GM23338 (cell line): ENCODE measurements at regions not wholly inside any gene's neighbourhood (a gene's known extent, or its start where the extent isn't known, plus 50 kb on each side); places are given as distances from the start of the nearest gene placed in this dataset.

Experiments used
- ATAC-seq: fragments of 200-7000 bp; cut with Tn5 transposase; 3 replicates; pipeline ENCODE4 v1.9.1; 2020
- DNase-seq: peaks from one replicate; pipeline ENCODE4 v3.0.0-alpha.2; 2015; ENCODE audit warnings: low spot score
- H2AFZ ChIP-seq: fragments of 200-600 bp; sonication (generic); 2 replicates; pipeline ENCODE4 v1.8.0; 2016; ENCODE audit warnings: antibody characterized with exemption, mild to moderate bottlenecking, moderate library complexity
- H3F3A ChIP-seq: fragments of 200-600 bp; sonication (generic); replicated peaks from 2 replicates; pipeline ENCODE4 v1.8.0; 2017; ENCODE audit warnings: antibody characterized with exemption, mixed run types, low read depth
- H3K27ac ChIP-seq: fragments of 200-600 bp; sonication (generic); 2 replicates; pipeline ENCODE4 v1.6.1; 2016; ENCODE audit warnings: low read depth
- H3K27me3 ChIP-seq: fragments of 200-600 bp; sonication (generic); 2 replicates; pipeline ENCODE4 v1.8.0; 2016; ENCODE audit warnings: mild to moderate bottlenecking, mixed run types, moderate library complexity; ENCODE audit not compliant: insufficient read depth
- H3K36me3 ChIP-seq: fragments of 200-600 bp; sonication (generic); 2 replicates; pipeline ENCODE4 v1.8.0; 2016; ENCODE audit warnings: mild to moderate bottlenecking; ENCODE audit not compliant: insufficient read depth
- H3K4me1 ChIP-seq: fragments of 200-600 bp; sonication (generic); 2 replicates; pipeline ENCODE4 v1.8.0; 2016; ENCODE audit warnings: mild to moderate bottlenecking, moderate library complexity; ENCODE audit not compliant: insufficient read depth
- H3K4me2 ChIP-seq: fragments of 200-600 bp; sonication (generic); 2 replicates; pipeline ENCODE4 v1.7.1; 2017; ENCODE audit warnings: mixed run types
- H3K4me3 ChIP-seq: fragments of 200-600 bp; sonication (generic); 2 replicates; pipeline ENCODE4 v1.6.1; 2016; ENCODE audit warnings: mixed run types
- H3K79me2 ChIP-seq: fragments of 200-600 bp; sonication (generic); replicated peaks from 2 replicates; pipeline ENCODE4 v1.8.0; 2017; ENCODE audit warnings: mild to moderate bottlenecking; ENCODE audit not compliant: insufficient read depth
- H3K9me2 ChIP-seq: fragments of 200-600 bp; sonication (generic); 2 replicates; pipeline ENCODE4 v1.8.0; 2017; ENCODE audit not compliant: insufficient read depth
- H4K20me1 ChIP-seq: fragments of 200-600 bp; sonication (generic); replicated peaks from 2 replicates; pipeline ENCODE4 v1.8.0; 2017; ENCODE audit warnings: mild to moderate bottlenecking; ENCODE audit not compliant: insufficient read depth
- H3K27ac Mint-ChIP-seq: 2 replicates; pipeline ENCODE4 v1.8.0; 2020; ENCODE audit warnings: inconsistent platforms, mild to moderate bottlenecking, moderate library complexity, mixed read lengths
- H3K27me3 Mint-ChIP-seq: 3 replicates; pipeline ENCODE4 v1.8.0; 2022; ENCODE audit warnings: low read depth, mild to moderate bottlenecking, moderate library complexity, mixed read lengths, inconsistent platforms; ENCODE audit not compliant: insufficient read depth, poor library complexity
- H3K36me3 Mint-ChIP-seq: 3 replicates; pipeline ENCODE4 v1.8.0; 2021; ENCODE audit warnings: low read depth, mild to moderate bottlenecking, inconsistent platforms, moderate library complexity, mixed read lengths
- H3K4me1 Mint-ChIP-seq: 3 replicates; pipeline ENCODE4 v1.8.0; 2020; ENCODE audit warnings: mild to moderate bottlenecking, inconsistent platforms, mixed read lengths
- H3K4me3 Mint-ChIP-seq: 3 replicates; pipeline ENCODE4 v1.8.0; 2021; ENCODE audit warnings: moderate library complexity, mild to moderate bottlenecking, inconsistent platforms, mixed read lengths
- H3K9me3 Mint-ChIP-seq: 3 replicates; pipeline ENCODE4 v1.8.0; 2020; ENCODE audit warnings: moderate library complexity, mild to moderate bottlenecking, inconsistent platforms, mixed read lengths
- CREB1 ChIP-seq: fragments of 250-450 bp; sonication (Bioruptor Pico); IDR thresholded peaks from 2 replicates; pipeline ENCODE4 v1.5.0; 2020; ENCODE audit warnings: low read depth, mild to moderate bottlenecking, moderate library complexity
- ETS1 ChIP-seq: IDR thresholded peaks from 2 replicates; pipeline ENCODE4 v1.6.1; 2016; ENCODE audit warnings: antibody characterized with exemption
- EZH2 ChIP-seq: fragments of 200-600 bp; sonication (generic); IDR thresholded peaks from one replicate; pipeline ENCODE4 v1.8.0; 2017; ENCODE audit warnings: antibody characterized with exemption, mild to moderate bottlenecking, low read depth; ENCODE audit not compliant: unreplicated experiment
- EZH2phosphoT487 ChIP-seq: fragments of 200-600 bp; sonication (generic); IDR thresholded peaks from one replicate; pipeline ENCODE4 v1.8.1; 2018; ENCODE audit warnings: antibody characterized with exemption; ENCODE audit not compliant: unreplicated experiment
- NANOG ChIP-seq: IDR thresholded peaks from 2 replicates; pipeline ENCODE4 v1.6.1; 2016; ENCODE audit warnings: antibody characterized with exemption, borderline replicate concordance
- POLR2AphosphoS5 ChIP-seq: IDR thresholded peaks from 2 replicates; pipeline ENCODE4 v1.6.1; 2016; ENCODE audit warnings: antibody characterized with exemption, low read depth
- REST ChIP-seq: IDR thresholded peaks from one replicate; pipeline ENCODE4 v1.6.1; 2018; ENCODE audit warnings: antibody characterized with exemption; ENCODE audit not compliant: unreplicated experiment
- STAT1 ChIP-seq: IDR thresholded peaks from one replicate; pipeline ENCODE4 v1.6.1; 2016; ENCODE audit warnings: antibody characterized with exemption; ENCODE audit not compliant: unreplicated experiment
- ZNF331 ChIP-seq: fragments of 250-450 bp; sonication (Bioruptor Pico); IDR thresholded peaks from 2 replicates; pipeline ENCODE4 v1.5.0; 2020; ENCODE audit warnings: low read depth, mild to moderate bottlenecking, moderate library complexity
- ZNF462 ChIP-seq: fragments of 250-450 bp; sonication (Bioruptor Pico); IDR thresholded peaks from 2 replicates; pipeline ENCODE4 v1.5.0; 2020; ENCODE audit warnings: mild to moderate bottlenecking, moderate library complexity

GRCh38 chr10:3424111-3424851 lies 251.7 kb upstream of the PITRM1 start:
- H3K36me3 ChIP-seq, result no peaks in the 10 kb centered on the region
- Mint-ChIP-seq H3K4me3 (no peak overlapping the region), H3K36me3 (no peaks in the 10 kb centered on the region), H3K27me3 (peaks cover 3% of the 10 kb centered on the region), H3K27ac (no peak overlapping the region), H3K4me1 (peaks cover 7% of the 10 kb centered on the region; the same call in 1 of the 3 replicates), H3K9me3 (no peaks in the 10 kb centered on the region)
- H3K27me3 ChIP-seq, result no peaks in the 10 kb centered on the region
- H3K4me3 ChIP-seq, result no peak overlapping the region
- no peak; the same call in 2 of the 3 replicates for ATAC-seq
- 0 out of 2 replicates have a peak overlapping the region, but pooled peaks have one; percentile 18 for H2AFZ ChIP-seq
- H4K20me1 ChIP-seq, result no peaks in the 10 kb centered on the region
- no peak for TF ChIP-seq STAT1
- TF ChIP-seq POLR2AphosphoS5, result no peak
- no peak for TF ChIP-seq NANOG
- DNase-seq, result no peak
- H3K4me1 ChIP-seq, result no peaks in the 10 kb centered on the region
- H3K9me2 ChIP-seq, result 0 out of 2 replicates have a peak, but pooled peaks cover 8% of the 10 kb centered on the region
- no peaks in the 10 kb centered on the region for H3K79me2 ChIP-seq
- no peak overlapping the region for H3K27ac ChIP-seq
- H3K4me2 ChIP-seq, result no peak overlapping the region
- no peaks in the 10 kb centered on the region for H3F3A ChIP-seq

- no peak overlapping the region for H3K4me3 ChIP-seq
- Mint-ChIP-seq H3K27me3 (peaks cover 3% of the 10 kb centered on the region), H3K27ac (no peak overlapping the region), H3K4me3 (no peak overlapping the region), H3K36me3 (no peaks in the 10 kb centered on the region), H3K4me1 (peaks cover 7% of the 10 kb centered on the region; the same call in 1 of the 3 replicates), H3K9me3 (no peaks in the 10 kb centered on the region)
- H3K27me3 ChIP-seq, result no peaks in the 10 kb centered on the region
- H3K4me1 ChIP-seq, result no peaks in the 10 kb centered on the region
- no peaks in the 10 kb centered on the region for H3K79me2 ChIP-seq
- no peaks in the 10 kb centered on the region for H3K36me3 ChIP-seq
- no peak overlapping the region for H3K27ac ChIP-seq
- no peak overlapping the region for H3K4me2 ChIP-seq
- no peak overlapping the region for H2AFZ ChIP-seq
- 0 out of 2 replicates have a peak, but pooled peaks cover 8% of the 10 kb centered on the region for H3K9me2 ChIP-seq
- H3F3A ChIP-seq, result no peaks in the 10 kb centered on the region
- DNase-seq (no peak), ATAC-seq (no peak)
- no peaks in the 10 kb centered on the region for H4K20me1 ChIP-seq
- TF ChIP-seq ETS1 (no peak), ZNF331 (CRISPR knock-in tag) (no peak), ZNF462 (CRISPR knock-in tag) (no peak), CREB1 (CRISPR knock-in tag) (no peak), STAT1 (no peak), NANOG (no peak), REST (no peak), POLR2AphosphoS5 (no peak), EZH2 (no peak), EZH2phosphoT487 (no peak)
Measured at GRCh38 chr10:3423384-3423783, 250.8 kb upstream of the PITRM1 start.
